Femur (tissue), 1 donor: ENCODE measurements at regions not wholly inside any gene's neighbourhood (a gene's known extent, or its start where the extent isn't known, plus 50 kb on each side); places are given as distances from the start of the nearest gene placed in this dataset.
"Not testable (repeated sequence)": the region's sequence is repeated elsewhere in the genome, so short reads cannot be mapped to it uniquely, and the experiment has no call there.

ENCODE experiments used
- DNase-seq: peaks from one replicate; pipeline ENCODE4 v3.0.0-alpha.2; 2017

DNA sequence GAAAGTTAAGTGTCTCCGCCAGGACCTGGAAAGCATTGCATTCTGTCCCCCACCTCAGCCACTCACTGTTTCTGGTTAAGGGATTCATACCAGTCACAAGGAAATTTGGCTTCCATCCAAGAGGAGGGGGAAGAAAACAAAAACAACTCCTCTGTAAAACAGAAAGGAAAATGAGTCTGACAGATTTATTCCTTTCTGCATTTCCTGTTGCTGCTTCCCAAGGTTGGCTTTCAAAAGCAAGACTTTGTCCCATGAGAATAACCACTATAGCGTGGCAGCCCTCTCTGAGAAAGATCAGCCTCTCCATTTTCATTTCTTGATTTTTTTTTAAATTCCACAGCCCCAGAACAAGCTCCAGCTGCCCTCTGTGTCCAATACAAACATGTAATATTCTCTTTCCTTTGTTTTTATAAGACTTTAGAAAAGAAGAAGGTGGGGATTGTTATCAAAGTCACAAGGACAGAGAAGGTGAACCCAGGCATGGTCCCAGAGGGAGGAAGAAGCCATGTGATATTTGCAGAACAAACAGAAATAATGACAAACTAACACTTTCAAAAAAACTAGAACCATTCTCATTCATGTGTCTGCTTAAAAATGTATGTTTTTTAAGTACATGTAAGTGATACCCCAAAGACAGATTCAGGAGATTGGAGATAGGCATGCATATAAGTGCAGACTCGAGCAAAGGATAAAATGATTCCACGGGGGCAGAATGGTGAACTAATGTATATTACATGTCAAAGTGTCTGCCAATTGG lies 90.7 kb upstream of the DCLK2 start:
- peak; percentile 26 for DNase-seq

DNA sequence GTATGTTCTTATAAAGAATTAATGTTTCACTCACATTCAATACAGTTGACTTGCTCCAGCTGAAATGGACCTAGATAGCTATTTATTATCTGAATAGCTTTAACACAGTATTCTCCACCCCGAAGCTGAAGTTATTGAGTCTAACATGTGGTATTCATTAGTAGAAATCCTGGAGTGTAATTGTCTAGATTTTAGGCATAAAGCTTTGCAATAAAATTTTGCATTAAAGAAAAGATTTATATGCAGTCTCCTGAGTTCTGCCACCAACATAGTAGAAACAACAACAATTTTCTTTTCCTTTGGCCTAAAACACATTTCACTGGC lies 90.2 kb upstream of the DCLK2 start:
- DNase-seq, result no peak

DNA sequence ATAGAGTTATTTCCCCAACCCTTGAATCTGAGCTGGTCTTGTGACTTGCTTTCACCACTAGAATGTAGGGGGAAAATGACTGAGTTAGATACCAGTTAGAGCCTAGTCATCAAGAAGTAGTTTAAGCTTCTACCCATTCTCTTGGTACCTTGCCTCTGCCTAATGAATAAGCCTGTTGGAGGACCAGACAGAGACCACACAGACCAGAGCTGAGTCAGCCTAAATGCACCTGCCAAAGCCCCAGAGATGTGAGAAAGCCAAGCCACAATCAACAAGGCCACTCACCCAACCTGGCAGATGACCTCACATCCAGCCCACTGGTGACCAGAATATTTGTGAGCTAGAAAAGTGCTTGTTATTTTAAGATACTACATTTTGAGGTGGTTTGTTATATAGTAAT lies 85.2 kb upstream of the DCLK2 start:
- DNase-seq, result no peak

DNA sequence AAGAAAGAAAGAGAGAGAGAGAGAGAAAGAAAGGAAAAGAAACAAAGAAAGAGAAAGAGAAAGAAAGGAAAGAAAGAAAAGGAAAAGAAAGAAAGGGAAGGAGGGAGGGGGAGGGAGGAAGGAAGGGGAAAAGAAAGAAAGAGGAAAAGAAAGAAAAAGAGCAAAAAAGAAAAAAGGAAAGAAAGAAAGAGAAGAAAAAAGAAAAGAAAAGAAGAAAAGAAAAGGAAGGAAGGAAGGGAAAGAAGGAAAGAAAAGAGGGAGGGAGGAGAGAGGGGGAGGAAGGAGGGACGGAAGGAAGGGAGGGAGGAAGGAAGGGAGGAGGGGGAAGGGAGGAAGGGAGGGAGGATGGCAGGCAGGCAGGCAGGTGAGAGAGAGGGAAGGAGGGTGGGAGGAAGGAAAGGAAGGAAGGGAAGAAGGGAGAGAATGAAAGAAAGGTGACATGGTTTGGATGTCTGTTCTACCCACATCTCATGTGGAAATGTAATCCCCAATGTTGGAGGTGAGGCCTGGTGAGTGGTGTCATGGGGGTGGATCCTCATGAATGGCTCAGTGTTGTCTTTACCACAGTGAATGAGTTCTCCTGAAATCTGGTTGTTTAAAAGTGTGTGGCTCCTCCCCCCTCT lies 83.0 kb upstream of the DCLK2 start:
- DNase-seq, result no peak

DNA sequence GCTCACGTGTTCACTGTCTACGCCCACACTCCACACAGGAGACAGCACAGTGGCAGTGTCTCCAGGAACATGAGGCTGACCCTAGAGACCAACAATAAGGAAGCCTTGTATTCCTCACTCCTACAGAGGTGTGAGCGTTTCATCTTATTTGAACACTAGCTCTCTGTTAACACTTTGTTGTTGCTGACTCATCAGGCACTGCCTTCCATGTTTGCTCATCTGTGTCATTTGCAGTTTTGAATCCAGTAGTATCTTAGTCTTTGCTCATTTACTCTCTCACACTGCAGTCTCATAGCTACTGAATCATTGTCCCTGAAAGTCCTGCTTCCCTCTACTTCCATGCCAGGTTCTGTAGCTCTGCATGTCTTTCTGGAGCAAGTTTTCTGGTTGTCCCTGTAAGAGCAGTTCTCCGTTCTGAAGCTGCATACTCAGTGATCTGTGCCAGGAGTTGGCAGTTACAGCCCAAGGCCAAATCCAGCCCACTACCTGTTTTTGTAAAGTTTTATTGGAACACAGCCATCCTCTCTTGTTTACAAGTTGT lies 80.3 kb upstream of the DCLK2 start:
- no peak for DNase-seq

DNA sequence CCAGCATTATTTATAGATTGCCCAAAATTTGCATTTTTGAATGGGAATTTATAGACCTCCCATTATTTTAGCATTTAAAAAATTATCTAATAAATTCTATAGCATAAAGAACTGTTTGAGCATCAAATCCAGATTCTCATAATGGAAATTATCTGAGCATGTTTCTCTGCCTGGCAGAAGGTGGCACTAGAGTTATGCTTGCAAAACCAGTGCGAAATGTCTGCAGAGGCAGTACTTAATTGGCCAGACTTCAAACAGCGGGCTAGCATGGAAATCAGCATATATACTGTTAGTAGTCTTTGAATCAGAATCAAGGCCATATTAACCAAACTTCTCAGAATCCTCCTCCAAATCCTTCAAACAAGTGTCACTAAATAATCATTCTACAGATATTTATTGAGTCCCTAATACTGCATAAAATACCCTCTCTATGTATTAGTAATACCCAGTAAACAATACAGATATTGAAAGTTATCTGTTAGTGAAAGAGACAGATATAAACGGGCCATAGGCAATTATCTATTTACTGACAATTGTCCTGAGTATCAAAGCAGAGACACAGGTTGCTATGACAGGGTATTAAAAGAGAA lies 78.7 kb upstream of the DCLK2 start:
- DNase-seq, result peak; percentile 37

DNA sequence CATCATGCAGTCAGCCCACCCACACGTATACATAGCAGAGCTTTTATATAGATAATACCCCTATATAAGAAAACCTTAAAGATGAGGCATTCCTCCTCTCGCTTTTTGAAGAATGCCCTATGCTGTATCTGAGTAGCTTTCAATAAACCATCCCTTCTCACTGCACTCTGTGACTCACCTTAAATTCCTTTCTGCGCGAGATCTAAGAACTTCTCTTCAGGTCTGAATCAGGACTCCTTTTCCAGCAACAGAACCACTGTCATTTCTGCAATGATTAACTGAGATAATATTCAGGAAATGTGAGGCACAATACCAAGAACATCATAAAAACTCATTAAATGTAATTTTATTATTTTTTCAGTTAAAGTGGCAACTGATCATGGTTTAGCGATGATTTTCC lies 76.4 kb upstream of the DCLK2 start:
- no peak for DNase-seq

DNA sequence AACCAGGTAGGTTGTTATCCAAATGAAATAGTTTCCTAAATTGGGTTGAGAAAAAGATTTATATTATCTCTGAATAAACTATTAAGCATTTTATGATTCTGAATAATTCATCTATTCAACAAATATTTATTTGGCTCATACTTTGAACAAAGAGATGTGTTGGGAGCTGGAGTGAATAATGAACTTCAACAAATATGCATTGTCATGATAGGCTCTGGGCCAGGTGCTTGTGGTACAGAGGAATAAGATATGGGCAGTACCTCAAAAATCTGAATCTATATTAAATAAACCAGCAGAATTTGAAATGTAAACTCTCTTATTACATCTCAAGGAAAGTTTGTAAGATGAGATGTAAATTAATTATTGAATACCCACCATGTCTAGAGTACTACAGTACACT lies 75.7 kb upstream of the DCLK2 start:
- no peak for DNase-seq

DNA sequence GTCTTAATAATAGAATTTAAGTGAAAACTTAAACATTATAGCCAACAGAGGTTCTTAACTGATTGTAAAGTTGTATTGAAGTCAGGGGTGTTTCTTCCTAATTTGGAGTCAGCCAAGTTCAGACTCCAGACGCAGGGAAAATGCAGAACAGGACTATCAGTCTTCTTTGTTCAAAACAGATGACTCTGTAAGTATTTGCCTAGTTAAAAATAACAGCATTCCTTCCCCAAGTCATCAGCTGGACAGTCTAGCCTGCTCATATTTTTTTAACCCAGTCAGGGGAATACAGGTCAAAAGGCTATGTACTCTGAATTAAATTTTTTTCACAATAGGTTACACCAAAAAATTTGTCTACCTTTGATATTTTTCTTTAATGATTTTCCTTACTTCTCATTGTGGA lies 73.8 kb upstream of the DCLK2 start:
- no peak for DNase-seq

DNA sequence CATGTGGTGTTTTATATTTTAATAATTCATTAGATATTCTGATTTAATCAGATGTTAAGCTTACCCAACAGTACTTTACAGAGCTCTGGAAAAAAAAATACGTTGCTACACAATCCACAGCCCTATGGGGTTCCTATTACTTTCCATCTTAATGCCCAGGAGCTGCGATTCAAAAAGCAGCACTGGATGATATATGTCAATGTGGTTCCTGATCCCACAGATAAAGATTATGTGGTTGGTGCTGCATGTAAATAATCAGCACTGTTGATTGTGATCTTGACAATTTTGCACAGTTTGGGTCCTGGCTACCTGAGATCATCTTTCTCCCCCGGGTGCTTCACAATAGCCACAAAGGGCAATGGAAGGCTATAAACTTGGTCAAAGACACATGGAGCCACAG lies 72.7 kb upstream of the DCLK2 start:
- no peak for DNase-seq

DNA sequence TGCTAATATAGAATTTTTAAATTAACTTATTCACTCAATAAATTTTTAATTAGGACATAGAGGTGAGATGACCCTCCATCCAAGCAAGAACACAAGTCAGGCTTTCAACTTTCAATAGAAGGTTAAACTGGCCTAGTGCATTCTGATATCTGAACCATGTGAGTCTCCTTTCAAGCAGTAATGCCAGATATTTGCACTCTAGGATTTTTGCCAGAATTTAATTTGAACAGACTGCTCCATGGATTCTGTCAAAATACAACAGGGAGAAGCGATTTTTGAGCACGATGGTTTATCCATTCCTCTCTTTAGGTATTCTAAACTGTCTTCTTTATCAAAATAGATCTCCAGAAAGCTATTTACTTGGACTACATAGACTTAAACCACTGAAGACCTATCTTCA lies 72.0 kb upstream of the DCLK2 start:
- DNase-seq, result no peak

DNA sequence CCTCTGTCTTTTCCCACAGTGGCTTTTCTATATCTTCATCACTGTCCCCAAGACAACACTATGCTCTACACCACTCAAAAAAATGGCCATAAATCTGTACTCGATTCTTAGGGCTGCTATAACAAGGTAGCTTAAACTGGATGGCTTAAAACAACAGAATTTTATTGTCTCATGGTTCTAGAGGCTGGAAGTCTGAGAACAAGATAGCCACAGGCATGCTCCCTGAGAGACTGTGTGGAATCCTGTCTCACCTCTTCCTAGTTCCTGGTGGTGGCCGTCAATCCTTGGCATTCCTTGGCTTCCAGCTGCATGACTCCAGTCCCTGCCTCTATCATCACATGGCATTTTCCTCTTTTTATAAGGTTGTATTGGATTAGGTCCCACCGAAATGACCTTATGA lies 70.7 kb upstream of the DCLK2 start:
- DNase-seq, result no peak

DNA sequence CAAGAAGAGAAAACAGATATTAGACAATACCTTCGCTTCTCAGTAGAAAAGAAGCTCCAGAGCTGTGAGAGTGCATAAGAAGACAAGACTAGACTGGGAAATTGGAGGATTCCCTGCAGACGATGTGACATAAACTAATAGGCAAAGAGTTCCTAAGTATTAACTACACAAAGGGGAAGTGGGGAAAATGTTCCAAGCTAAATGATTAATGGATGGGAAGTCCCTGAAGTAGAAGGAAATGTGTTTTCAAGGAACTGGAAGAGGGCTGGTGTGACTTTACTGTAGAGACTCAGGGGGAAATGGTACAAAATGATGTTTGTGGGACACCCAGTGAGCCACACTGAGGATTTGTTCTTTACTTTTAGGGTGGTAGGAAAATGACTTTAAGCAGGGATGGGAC lies 69.7 kb upstream of the DCLK2 start:
- no peak for DNase-seq

DNA sequence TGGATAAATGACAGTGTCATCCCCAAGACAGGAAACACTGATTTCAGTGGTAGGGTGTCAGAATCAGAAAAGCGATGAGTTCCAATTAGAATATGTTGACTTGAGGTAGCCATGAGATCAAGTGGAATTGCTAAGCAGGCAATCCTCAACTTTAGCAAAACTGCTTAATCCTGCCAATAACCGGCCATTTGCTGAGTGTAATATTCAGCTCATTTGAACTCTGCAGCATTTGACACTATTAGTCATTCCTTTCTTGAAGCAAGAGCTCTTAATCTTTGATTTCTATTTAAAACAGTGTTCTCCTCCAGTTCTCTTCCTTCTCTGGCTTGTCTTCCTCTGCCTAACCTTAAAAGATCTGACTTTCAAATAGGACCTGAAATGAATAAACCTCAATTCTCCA lies 68.7 kb upstream of the DCLK2 start:
- DNase-seq, result no peak

DNA sequence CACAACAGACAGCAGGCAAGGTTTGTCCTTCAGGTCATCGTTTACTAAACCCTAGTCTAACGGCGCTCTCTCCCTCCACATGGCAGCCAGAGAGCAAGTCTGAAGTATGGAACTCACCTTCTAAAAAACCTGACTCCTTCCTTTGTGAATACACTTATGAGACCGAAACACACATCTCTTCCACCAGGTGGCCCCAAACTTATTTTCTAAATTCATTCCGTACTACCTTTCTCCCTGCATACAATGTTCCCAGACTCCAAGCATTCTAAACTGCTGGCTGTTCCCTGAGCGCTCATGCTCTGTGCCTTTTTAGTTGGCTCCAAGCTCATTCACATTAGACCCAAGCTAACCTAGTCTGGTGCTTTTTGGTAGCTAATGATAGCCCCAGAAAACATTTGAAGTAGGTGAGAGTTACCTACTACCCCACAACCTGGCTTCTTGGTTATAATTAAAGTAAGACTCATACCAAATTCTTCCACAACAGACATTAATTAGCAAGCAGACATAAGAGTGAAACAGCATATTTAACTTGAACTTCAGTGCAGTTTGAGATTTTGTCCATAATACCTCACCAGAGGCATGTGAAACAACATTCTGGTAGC lies 67.6 kb upstream of the DCLK2 start:
- DNase-seq, result peak; percentile 41

DNA sequence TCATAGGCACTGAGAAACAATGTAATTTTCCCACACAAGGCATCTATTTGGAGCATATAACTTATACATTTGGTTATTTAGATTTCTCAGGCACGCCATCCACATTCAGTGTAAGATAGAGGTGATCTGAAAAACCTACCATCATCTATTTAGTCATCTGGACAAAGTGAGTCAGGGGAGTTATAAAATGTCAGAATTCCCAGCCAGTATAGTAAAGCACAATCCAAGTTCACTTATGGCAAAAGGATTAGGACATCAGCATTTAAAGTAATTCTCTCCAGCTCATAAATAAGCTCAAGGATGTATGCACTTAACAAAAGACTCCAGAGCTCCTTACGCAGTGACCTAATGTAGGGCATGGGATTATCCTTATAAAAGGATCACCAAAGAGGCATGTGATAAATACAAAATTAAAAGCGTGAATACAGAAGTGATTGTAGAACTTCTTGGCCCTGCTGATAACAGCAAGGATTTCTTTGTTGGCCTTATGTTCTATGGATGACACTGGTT lies 65.3 kb upstream of the DCLK2 start:
- DNase-seq, result no peak

DNA sequence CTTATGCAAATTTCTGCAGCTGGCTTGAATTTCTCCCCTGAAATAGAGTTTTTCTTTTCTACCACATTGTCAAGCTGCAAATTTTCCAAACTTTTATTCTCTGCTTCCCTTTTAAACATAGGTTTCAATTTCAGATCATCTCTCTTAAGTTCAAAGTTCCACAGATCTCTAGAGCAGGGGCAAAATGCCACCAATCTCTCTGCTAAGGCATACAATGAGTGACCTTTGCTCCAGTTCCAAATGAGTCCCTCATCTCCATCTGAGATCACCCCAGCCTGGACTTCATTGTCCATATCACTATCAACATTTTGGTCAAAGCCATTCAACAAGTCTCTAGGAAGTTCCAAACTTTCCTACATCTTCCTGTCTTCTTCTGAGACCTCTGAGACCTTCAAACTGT lies 62.3 kb upstream of the DCLK2 start:
- DNase-seq, result not testable (repeated sequence)

DNA sequence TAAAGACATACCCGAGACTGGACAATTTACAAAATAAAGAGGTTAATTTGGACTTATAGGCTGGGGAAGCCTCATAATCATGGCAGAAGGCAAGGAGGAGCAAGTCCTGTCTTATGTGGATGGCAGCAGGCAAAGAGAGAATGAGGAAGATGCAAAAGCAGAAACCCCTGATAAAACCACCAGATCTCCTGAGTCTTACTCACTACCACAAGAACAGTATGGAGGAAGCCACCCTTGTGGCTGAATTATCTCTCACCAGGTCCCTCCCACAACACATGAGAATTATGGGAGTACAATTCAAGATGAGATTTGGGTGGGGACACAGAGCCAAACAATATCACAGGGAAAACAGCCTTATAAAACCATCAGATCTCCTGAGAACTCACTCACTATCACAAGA lies 61.6 kb upstream of the DCLK2 start:
- DNase-seq, result not testable (repeated sequence)

DNA sequence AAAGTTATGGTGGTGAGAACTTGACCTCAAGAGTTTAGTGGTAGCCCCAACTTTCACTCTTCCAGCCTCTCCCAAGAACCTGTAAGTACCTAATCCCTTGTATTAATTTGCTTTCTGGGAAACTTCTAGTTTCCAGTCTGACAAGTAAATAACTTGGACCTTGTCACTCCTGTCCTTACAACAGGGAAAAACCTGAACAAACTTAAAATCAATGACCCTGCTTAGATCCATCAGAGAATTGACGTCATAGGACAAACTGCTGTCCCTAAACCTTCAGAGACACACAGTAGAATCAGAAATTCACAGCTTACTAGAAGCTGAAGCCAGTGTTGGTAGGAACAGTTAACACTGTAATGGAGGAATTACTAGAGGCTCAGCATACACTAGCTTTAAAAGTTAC lies 60.0 kb upstream of the DCLK2 start:
- DNase-seq, result no peak

DNA sequence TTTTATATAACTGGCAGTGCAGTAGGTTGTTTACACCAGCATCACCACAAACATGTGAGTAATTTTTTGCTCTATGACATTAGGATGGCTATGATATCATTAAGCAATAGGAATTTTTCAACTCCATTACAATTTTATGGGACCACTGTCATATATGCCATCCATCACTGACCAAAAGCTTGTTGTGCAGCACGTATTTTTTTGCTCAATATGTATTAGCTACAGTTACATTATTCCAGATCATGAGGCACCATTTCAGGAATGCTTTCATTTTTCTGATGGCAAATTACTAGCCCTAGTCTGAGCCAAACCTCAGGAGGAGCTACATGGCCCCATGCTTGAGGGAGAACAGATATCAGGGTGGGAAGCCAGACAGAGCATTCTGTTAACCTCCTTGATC lies 56.8 kb upstream of the DCLK2 start:
- no peak for DNase-seq

DNA sequence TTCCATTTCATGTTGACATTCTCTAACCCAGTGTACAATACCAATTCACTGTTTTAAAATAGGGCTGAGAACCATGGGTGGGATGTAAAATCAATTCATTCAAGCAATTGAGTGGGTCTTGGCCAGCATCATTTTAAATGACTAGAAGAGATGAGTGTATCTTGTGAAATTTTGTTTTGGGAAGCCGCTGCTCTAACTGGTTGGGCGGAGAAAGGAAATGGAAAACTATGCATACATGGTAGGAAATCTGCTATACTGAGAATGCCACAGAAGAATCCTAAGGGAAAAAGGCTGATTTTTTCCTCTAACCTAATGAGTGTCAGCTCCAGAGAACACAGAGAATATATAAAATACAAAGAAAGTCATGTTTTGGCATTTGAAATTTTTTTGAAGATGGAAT lies 54.8 kb upstream of the DCLK2 start:
- peak; percentile 28 for DNase-seq

DNA sequence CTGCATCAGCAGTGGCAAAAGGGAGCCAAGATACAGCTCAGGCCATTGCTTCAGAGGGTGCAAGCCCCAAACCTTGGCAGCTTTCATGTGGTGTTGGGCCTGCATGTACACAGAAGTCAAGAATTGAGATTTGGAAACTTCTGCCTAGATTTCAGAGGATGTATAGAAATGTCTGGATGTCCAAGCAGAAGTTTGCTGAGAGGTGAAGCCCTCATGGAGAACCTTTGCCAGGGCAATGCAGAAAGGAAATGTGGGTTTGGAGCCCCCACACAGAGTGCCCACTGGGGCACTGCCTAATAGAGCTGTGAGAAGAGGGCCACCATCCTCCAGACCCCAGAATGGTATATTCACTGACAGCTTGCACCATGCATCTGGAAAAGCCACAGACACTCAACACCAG lies 51.3 kb upstream of the DCLK2 start:
- not testable (repeated sequence) for DNase-seq
